Cardiac fibroblast (primary cell): ENCODE measurements at regions not wholly inside any gene's neighbourhood (a gene's known extent, or its start where the extent isn't known, plus 50 kb on each side); places are given as distances from the start of the nearest gene placed in this dataset.
A peak's percentile ranks its signal among the peaks of the same experiment; 100 is the strongest.

Source experiments
- DNase-seq, 2 donors: peaks; one replicate each; pipeline versions ENCODE4 v3.0.0 to v3.0.0-alpha.2; 2010; ENCODE audit warnings: low read depth in 2 of 2
- H3K4me3 ChIP-seq, 2 donors: replicated peaks in 1 of 2; 1 replicate in 1 of 2; 2 replicates in 1 of 2; pipeline ENCODE4 v1.5.1; 2011; ENCODE audit warnings: low read depth in 2 of 2, low read length in 2 of 2, mild to moderate bottlenecking in 2 of 2, moderate library complexity in 1 of 2
- TF ChIP-seq, protein P1 (sequence below): IDR thresholded peaks from one replicate; pipeline ENCODE4 v1.5.1; 2011; ENCODE audit warnings: low read depth, mild to moderate bottlenecking, low read length, inconsistent platforms

- no peak overlapping the region for H3K4me3 ChIP-seq
- TF ChIP-seq, protein P1, sequence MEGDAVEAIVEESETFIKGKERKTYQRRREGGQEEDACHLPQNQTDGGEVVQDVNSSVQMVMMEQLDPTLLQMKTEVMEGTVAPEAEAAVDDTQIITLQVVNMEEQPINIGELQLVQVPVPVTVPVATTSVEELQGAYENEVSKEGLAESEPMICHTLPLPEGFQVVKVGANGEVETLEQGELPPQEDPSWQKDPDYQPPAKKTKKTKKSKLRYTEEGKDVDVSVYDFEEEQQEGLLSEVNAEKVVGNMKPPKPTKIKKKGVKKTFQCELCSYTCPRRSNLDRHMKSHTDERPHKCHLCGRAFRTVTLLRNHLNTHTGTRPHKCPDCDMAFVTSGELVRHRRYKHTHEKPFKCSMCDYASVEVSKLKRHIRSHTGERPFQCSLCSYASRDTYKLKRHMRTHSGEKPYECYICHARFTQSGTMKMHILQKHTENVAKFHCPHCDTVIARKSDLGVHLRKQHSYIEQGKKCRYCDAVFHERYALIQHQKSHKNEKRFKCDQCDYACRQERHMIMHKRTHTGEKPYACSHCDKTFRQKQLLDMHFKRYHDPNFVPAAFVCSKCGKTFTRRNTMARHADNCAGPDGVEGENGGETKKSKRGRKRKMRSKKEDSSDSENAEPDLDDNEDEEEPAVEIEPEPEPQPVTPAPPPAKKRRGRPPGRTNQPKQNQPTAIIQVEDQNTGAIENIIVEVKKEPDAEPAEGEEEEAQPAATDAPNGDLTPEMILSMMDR, result no peak
- DNase-seq, result peak; percentile 41 to 54
Measured at GRCh38 chrX:110414679-110415439, 56.2 kb downstream of the RTL9 start.

- DNase-seq, result peak in 1 of 2 donors; percentile 48
- TF ChIP-seq, protein P1, result no peak
- H3K4me3 ChIP-seq, result no peak overlapping the region
Measured at GRCh38 chrX:110415440-110416170, 57.0 kb downstream of the RTL9 start.

DNA sequence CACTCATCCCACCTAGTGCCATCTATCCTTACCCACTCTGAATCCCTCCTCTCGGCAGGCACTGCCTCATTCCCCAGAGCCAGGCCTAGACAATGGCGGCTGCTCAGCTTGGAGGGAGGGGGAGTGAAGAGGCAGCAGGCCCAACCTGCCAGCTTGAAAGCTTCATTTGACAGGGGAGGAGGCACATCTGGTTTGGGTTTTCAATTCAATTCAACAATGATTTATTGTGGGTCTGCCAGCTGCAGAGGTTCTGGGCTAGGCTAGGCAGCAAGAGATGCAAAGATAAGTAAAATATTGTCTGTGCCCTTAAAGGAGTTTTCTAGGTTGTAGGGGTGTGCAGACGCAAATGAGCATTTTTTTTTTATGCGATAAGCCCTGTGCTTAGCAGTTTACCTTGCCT is 58.5 kb downstream of the RTL9 start:
- no peak overlapping the region for H3K4me3 ChIP-seq
- no peak for DNase-seq
- TF ChIP-seq, protein P1, result no peak

DNA sequence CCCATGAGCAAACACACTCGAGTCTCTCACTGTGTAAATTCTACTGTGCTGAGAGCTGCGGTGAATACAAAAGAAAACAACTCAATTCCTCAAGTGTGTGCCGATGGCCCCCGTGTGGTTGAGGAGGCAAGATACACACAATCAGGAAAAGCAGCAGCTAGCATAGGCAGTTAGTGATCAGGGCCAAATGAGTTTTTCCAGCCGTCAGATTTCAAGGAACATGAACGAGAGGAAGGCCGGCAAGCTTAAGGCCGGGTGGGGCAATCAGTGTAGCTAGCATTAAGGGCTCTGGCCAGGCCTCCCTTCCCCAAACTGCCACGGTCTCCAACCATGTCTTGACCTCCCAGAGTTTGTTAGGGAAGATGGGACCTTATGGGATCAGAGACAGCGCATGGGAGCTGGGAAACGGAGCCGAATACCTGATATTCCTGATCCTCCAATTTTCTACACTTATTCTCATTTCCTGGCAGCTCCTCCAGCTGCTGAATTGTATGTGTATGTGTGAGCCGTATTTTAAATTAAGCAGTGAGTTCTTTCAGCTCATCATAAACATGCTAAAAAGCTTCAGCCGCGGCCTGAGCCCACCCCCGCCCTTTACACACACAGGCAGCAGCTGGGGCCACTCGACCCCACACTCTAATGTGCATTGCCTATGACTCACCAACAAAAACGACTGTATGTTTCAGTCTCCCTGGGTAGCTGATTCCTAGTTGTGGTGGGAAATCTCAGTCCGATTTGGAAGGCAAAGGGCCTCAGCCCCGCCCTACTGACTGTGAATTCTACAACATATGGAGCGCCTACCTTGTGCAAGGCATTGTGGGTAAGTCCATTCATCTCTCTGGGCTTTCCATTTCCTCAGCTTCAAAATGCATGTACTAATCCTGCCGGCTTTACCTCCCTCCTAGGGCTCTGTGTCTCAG is 59.9 kb downstream of the RTL9 start:
- peak; percentile 68 to 79 for DNase-seq
- TF ChIP-seq, protein P1, result peak; percentile 64
- H3K4me3 ChIP-seq, result no peak overlapping the region

GRCh38 chrX:110419512-110419911 is 60.9 kb downstream of the RTL9 start:
- no peak overlapping the region for H3K4me3 ChIP-seq
- DNase-seq, result no peak
- TF ChIP-seq, protein P1, result no peak

DNA sequence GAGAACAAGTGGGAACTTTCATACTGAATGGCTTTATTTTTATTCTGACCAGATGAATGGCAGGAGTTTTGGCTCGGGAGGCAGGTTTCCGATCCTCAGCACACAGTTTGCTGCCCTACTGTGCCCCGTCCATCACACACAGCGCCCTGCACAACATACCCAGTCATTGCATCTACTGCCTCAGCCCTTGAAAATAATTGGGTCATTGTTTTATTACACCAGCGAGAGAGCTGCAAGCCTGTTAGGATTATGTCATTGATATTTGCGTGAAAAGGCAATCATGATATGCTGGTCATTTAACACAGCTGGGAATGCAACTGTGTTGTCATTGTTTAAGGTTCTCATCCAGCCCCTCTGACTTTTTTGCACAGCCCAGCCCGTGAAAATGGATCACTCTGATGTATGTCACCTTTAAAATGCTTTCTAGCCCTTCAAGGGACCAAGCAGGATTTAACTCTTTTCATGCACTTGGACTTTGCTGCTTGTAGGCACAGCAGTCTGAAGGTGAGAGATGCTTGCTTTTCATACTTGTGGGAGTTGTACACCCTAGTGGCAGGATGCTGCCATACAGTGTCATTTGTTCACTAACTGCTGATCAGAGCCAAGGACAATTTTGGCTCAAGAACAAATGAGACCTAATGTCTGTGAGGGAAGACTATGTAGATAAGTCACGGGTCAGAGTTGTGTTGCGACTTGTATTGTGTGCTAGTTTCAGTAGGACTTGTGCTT is 62.3 kb downstream of the RTL9 start:
- TF ChIP-seq, protein P1, result peak; percentile 29
- H3K4me3 ChIP-seq, result no peak overlapping the region
- no peak for DNase-seq
